ENCODE measurements at regions not wholly inside any gene's neighbourhood (a gene's known extent, or its start where the extent isn't known, plus 50 kb on each side); places are given as distances from the start of the nearest gene placed in this dataset.

- no peaks in the 10 kb centered on the region for H3K9me3 ChIP-seq (ENCODE audit: low read length)
- H3K9ac ChIP-seq (ENCODE audit: low read length) = no peak overlapping the region
- no peaks in the 10 kb centered on the region for H3K9me2 ChIP-seq (ENCODE audit: insufficient read depth, low read length)
- H3K27me3 ChIP-seq (ENCODE audit: insufficient read depth, low read depth, low read length) = no peaks in the 10 kb centered on the region
- H3K4me2 ChIP-seq (ENCODE audit: low read length) = no peak overlapping the region
- TF ChIP-seq MXI1 (conservative IDR thresholded peaks at IDR 0.05; ENCODE audit: poor library complexity, severe bottlenecking) = no peak
- no peak for TF ChIP-seq EZH2 (IDR thresholded peaks at IDR 0.05; ENCODE audit: borderline replicate concordance, insufficient read depth, low read length, poor library complexity, severe bottlenecking)
- H3K36me3 ChIP-seq (ENCODE audit: insufficient read depth, low read length) = no peaks in the 10 kb centered on the region
- no peaks in the 10 kb centered on the region for H3F3A ChIP-seq (ENCODE audit: insufficient read depth, low read length, poor library complexity, severe bottlenecking)
- H3K4me3 ChIP-seq (ENCODE audit: low read length) = no peak overlapping the region
- no peak overlapping the region for H3K27ac ChIP-seq (ENCODE audit: low read length)
- no peaks in the 10 kb centered on the region for H3K79me2 ChIP-seq (replicated peaks; ENCODE audit: insufficient read depth, low read length)
- H2AFZ ChIP-seq (ENCODE audit: low read depth, low read length) = no peak overlapping the region
- H4K20me1 ChIP-seq (ENCODE audit: insufficient read depth) = no peaks in the 10 kb centered on the region
Observed at GRCh38 chr14:58969951-58970751, 218.3 kb upstream of the DAAM1 start.

- Histone ChIP-seq H3K27me3 (ENCODE audit: insufficient read depth, low read depth, low read length) (no peaks in the 10 kb centered on the region), H3K4me3 (ENCODE audit: low read length) (no peak overlapping the region), H3F3A (ENCODE audit: insufficient read depth, low read length, poor library complexity, severe bottlenecking) (no peaks in the 10 kb centered on the region), H2AFZ (ENCODE audit: low read depth, low read length) (no peak overlapping the region), H3K9me2 (ENCODE audit: insufficient read depth, low read length) (no peaks in the 10 kb centered on the region), H3K4me2 (ENCODE audit: low read length) (no peak overlapping the region), H3K9me3 (ENCODE audit: low read length) (no peaks in the 10 kb centered on the region), H3K27ac (ENCODE audit: low read length) (no peak overlapping the region), H3K9ac (ENCODE audit: low read length) (no peak overlapping the region), H3K36me3 (ENCODE audit: insufficient read depth, low read length) (no peaks in the 10 kb centered on the region), H4K20me1 (ENCODE audit: insufficient read depth) (no peaks in the 10 kb centered on the region), H3K79me2 (replicated peaks; ENCODE audit: insufficient read depth, low read length) (no peaks in the 10 kb centered on the region)
- TF ChIP-seq POLR2AphosphoS5 (IDR thresholded peaks at IDR 0.05) (no peak), EZH2 (IDR thresholded peaks at IDR 0.05; ENCODE audit: borderline replicate concordance, insufficient read depth, low read length, poor library complexity, severe bottlenecking) (no peak), RAD21 (conservative IDR thresholded peaks at IDR 0.05) (no peak), SMC3 (conservative IDR thresholded peaks at IDR 0.05; ENCODE audit: poor library complexity) (no peak), TAF1 (IDR thresholded peaks at IDR 0.05; ENCODE audit: low read depth) (no peak), REST (IDR thresholded peaks at IDR 0.05; ENCODE audit: borderline replicate concordance) (no peak), MXI1 (conservative IDR thresholded peaks at IDR 0.05; ENCODE audit: poor library complexity, severe bottlenecking) (no peak), CTCF (IDR thresholded peaks at IDR 0.05; ENCODE audit: poor library complexity, severe bottlenecking) (no peak), EP300 (conservative IDR thresholded peaks at IDR 0.05; ENCODE audit: poor library complexity, severe bottlenecking) (no peak)
Observed at GRCh38 chr14:58972233-58973017, 216.0 kb upstream of the DAAM1 start.
